ENCODE measurements at regions not wholly inside any gene's neighbourhood (a gene's known extent, or its start where the extent isn't known, plus 50 kb on each side); places are given as distances from the start of the nearest gene placed in this dataset.

- WGBS, result 91% methylated on average over 1 of the region's 1 CpG
- DNase-seq (ENCODE audit: low spot score), result no peak
- intact Hi-C loops (cut with DNase I), result no loop called here
- Histone ChIP-seq H3K4me3 (no peak overlapping the region), H3K4me1 (replicated peaks) (no peaks in the 10 kb centered on the region), H3K36me3 (no peaks in the 10 kb centered on the region), H3K9me3 (no peaks in the 10 kb centered on the region), H3K27me3 (replicated peaks; ENCODE audit: insufficient read depth) (no peaks in the 10 kb centered on the region), H3K27ac (no peak overlapping the region)
- TF ChIP-seq CTCF (IDR thresholded peaks at IDR 0.05) (no peak), POLR2A (IDR thresholded peaks at IDR 0.05) (no peak), POLR2AphosphoS5 (IDR thresholded peaks at IDR 0.05) (no peak)
These were observed 443.8 kb upstream of the CYLC2 start for GRCh38 chr9:102551346-102551745.

- TF ChIP-seq POLR2AphosphoS5 (IDR thresholded peaks at IDR 0.05), result no peak
- TF ChIP-seq POLR2A (IDR thresholded peaks at IDR 0.05), result no peak
- no peak for TF ChIP-seq CTCF (IDR thresholded peaks at IDR 0.05)
- 82% methylated on average over 3 of the region's 3 CpGs for WGBS
These were observed 444.2 kb upstream of the CYLC2 start for GRCh38 chr9:102550886-102551285.

GRCh38 chr9:102550266-102550665 lies 444.9 kb upstream of the CYLC2 start:
- no peak overlapping the region for H3K4me3 ChIP-seq
- intact Hi-C loops (cut with DNase I), result no loop called here
- H3K36me3 ChIP-seq, result no peaks in the 10 kb centered on the region
- no peak for TF ChIP-seq POLR2A (IDR thresholded peaks at IDR 0.05)
- TF ChIP-seq POLR2AphosphoS5 (IDR thresholded peaks at IDR 0.05), result no peak
- no peak for TF ChIP-seq CTCF (IDR thresholded peaks at IDR 0.05)
- H3K27ac ChIP-seq, result no peak overlapping the region
- DNase-seq (ENCODE audit: low spot score), result no peak
- no peaks in the 10 kb centered on the region for H3K27me3 ChIP-seq (replicated peaks; ENCODE audit: insufficient read depth)
- no peaks in the 10 kb centered on the region for H3K4me1 ChIP-seq (replicated peaks)
- no peaks in the 10 kb centered on the region for H3K9me3 ChIP-seq

More at GRCh38 chr9:102550886-102551285, 444.2 kb upstream of the CYLC2 start:
- intact Hi-C loops (cut with DNase I), result no loop called here
- Histone ChIP-seq H3K9me3 (no peaks in the 10 kb centered on the region), H3K4me3 (no peak overlapping the region), H3K27me3 (replicated peaks; ENCODE audit: insufficient read depth) (no peaks in the 10 kb centered on the region), H3K4me1 (replicated peaks) (no peaks in the 10 kb centered on the region), H3K27ac (no peak overlapping the region), H3K36me3 (no peaks in the 10 kb centered on the region)
- no peak for DNase-seq (ENCODE audit: low spot score)

- Histone ChIP-seq H3K36me3 (no peaks in the 10 kb centered on the region), H3K27ac (no peak overlapping the region), H3K4me3 (no peak overlapping the region), H3K4me1 (replicated peaks) (no peaks in the 10 kb centered on the region), H3K9me3 (no peaks in the 10 kb centered on the region), H3K27me3 (replicated peaks; ENCODE audit: insufficient read depth) (no peaks in the 10 kb centered on the region)
- intact Hi-C loops (cut with DNase I), result no loop called here
- no peak for DNase-seq (ENCODE audit: low spot score)
- no peak for TF ChIP-seq POLR2A (IDR thresholded peaks at IDR 0.05)
- TF ChIP-seq CTCF (IDR thresholded peaks at IDR 0.05), result no peak
- no peak for TF ChIP-seq POLR2AphosphoS5 (IDR thresholded peaks at IDR 0.05)
- 63% methylated on average over 2 of the region's 2 CpGs for WGBS
These were observed 461.1 kb upstream of the CYLC2 start for GRCh38 chr9:102534031-102534430.

- Histone ChIP-seq H3K4me1 (replicated peaks) (no peaks in the 10 kb centered on the region), H3K27me3 (replicated peaks; ENCODE audit: insufficient read depth) (no peaks in the 10 kb centered on the region), H3K4me3 (no peak overlapping the region), H3K9me3 (no peaks in the 10 kb centered on the region), H3K27ac (no peak overlapping the region), H3K36me3 (no peaks in the 10 kb centered on the region)
- 20% methylated on average over 3 of the region's 3 CpGs for WGBS
- no peak for DNase-seq (ENCODE audit: low spot score)
- TF ChIP-seq CTCF (IDR thresholded peaks at IDR 0.05), result no peak
- no peak for TF ChIP-seq POLR2AphosphoS5 (IDR thresholded peaks at IDR 0.05)
- no peak for TF ChIP-seq POLR2A (IDR thresholded peaks at IDR 0.05)
- intact Hi-C loops (cut with DNase I), result no loop called here
These were observed 473.9 kb upstream of the CYLC2 start for GRCh38 chr9:102521097-102521755.

Data from prostate gland (tissue), 2 donors.